HEK293 (cell line): ENCODE measurements at regions not wholly inside any gene's neighbourhood (a gene's known extent, or its start where the extent isn't known, plus 50 kb on each side); places are given as distances from the start of the nearest gene placed in this dataset.

Experiments used
- CTCF ChIP-seq: fragments of 450-650 bp; formaldehyde crosslinking; IDR thresholded peaks from 2 replicates; pipeline ENCODE4 v1.5.1; 2016; ENCODE audit warnings: missing biosample characterization, missing genetic modification characterization
- KLF10 ChIP-seq: fragments of 450-650 bp; IDR thresholded peaks from 2 replicates; pipeline ENCODE4 v1.5.1; 2018; ENCODE audit warnings: missing biosample characterization, mild to moderate bottlenecking, missing genetic modification characterization
- KLF7 ChIP-seq: fragments of 450-650 bp; formaldehyde crosslinking; IDR thresholded peaks from 2 replicates; pipeline ENCODE4 v1.5.1; 2016; ENCODE audit warnings: missing biosample characterization, missing genetic modification characterization, borderline replicate concordance
- PRDM2 ChIP-seq: fragments of 450-650 bp; formaldehyde crosslinking; IDR thresholded peaks from 2 replicates; pipeline ENCODE4 v1.5.1; 2016; ENCODE audit warnings: missing biosample characterization, missing genetic modification characterization, borderline replicate concordance
- ZBTB21 ChIP-seq: fragments of 450-650 bp; formaldehyde crosslinking; IDR thresholded peaks from 2 replicates; pipeline ENCODE4 v1.5.1; 2017; ENCODE audit warnings: missing biosample characterization, missing genetic modification characterization
- ZNF184 ChIP-seq: fragments of 450-650 bp; IDR thresholded peaks from 2 replicates; pipeline ENCODE4 v1.5.1; 2018; ENCODE audit warnings: missing biosample characterization, mild to moderate bottlenecking, missing genetic modification characterization
- ZNF664 ChIP-seq: fragments of 450-650 bp; formaldehyde crosslinking; IDR thresholded peaks from 2 replicates; pipeline ENCODE4 v1.5.1; 2016; ENCODE audit warnings: missing biosample characterization, missing genetic modification characterization
- ZNF777 ChIP-seq: fragments of 450-650 bp; formaldehyde crosslinking; IDR thresholded peaks from 2 replicates; pipeline ENCODE4 v1.5.1; 2017; ENCODE audit warnings: missing biosample characterization, missing genetic modification characterization, borderline replicate concordance
- ZNF792 ChIP-seq: fragments of 450-650 bp; formaldehyde crosslinking; IDR thresholded peaks from 2 replicates; pipeline ENCODE4 v1.5.1; 2016; ENCODE audit warnings: missing biosample characterization, missing genetic modification characterization
- ZSCAN5A ChIP-seq: fragments of 450-650 bp; formaldehyde crosslinking; IDR thresholded peaks from 2 replicates; pipeline ENCODE4 v1.5.1; 2016; ENCODE audit warnings: missing biosample characterization, missing genetic modification characterization
- TF ChIP-seq, protein P1 (sequence below): fragments of 450-650 bp; formaldehyde crosslinking; IDR thresholded peaks from 2 replicates; pipeline ENCODE4 v1.5.1; 2016; ENCODE audit warnings: missing biosample characterization, missing genetic modification characterization

- TF ChIP-seq KLF10 (tag by site-specific recombination) (no peak), KLF7 (tag by site-specific recombination) (no peak), CTCF (tag by site-specific recombination) (no peak), ZNF664 (tag by site-specific recombination) (no peak), ZNF792 (no peak), ZNF777 (tag by site-specific recombination) (no peak), ZSCAN5A (no peak), ZNF184 (tag by site-specific recombination) (no peak), ZBTB21 (no peak), PRDM2 (tag by site-specific recombination) (no peak)
- TF ChIP-seq, protein P1, sequence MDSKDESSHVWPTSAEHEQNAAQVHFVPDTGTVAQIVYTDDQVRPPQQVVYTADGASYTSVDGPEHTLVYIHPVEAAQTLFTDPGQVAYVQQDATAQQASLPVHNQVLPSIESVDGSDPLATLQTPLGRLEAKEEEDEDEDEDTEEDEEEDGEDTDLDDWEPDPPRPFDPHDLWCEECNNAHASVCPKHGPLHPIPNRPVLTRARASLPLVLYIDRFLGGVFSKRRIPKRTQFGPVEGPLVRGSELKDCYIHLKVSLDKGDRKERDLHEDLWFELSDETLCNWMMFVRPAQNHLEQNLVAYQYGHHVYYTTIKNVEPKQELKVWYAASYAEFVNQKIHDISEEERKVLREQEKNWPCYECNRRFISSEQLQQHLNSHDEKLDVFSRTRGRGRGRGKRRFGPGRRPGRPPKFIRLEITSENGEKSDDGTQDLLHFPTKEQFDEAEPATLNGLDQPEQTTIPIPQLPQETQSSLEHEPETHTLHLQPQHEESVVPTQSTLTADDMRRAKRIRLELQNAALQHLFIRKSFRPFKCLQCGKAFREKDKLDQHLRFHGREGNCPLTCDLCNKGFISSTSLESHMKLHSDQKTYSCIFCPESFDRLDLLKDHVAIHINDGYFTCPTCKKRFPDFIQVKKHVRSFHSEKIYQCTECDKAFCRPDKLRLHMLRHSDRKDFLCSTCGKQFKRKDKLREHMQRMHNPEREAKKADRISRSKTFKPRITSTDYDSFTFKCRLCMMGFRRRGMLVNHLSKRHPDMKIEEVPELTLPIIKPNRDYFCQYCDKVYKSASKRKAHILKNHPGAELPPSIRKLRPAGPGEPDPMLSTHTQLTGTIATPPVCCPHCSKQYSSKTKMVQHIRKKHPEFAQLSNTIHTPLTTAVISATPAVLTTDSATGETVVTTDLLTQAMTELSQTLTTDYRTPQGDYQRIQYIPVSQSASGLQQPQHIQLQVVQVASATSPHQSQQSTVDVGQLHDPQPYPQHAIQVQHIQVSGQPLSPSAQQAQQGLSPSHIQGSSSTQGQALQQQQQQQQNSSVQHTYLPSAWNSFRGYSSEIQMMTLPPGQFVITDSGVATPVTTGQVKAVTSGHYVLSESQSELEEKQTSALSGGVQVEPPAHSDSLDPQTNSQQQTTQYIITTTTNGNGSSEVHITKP (tag by site-specific recombination) = no peak
These were observed 477.2 kb upstream of the CFAP20DC start for GRCh38 chr3:59526999-59527398.
